HG03457 (cell line): ENCODE measurements at regions not wholly inside any gene's neighbourhood (a gene's known extent, or its start where the extent isn't known, plus 50 kb on each side); places are given as distances from the start of the nearest gene placed in this dataset.

ENCODE experiments used
- ATAC-seq: cut with Tn5 transposase; IDR thresholded peaks from one replicate; pipeline ENCODE4 v1.9.1; 2021; ENCODE audit warnings: moderate number of reproducible peaks; ENCODE audit not compliant: unreplicated experiment

- ATAC-seq, result no peak
These were observed 143.9 kb downstream of the C9orf50 start for GRCh38 chr9:129476821-129477611.

- ATAC-seq, result no peak
These were observed 146.0 kb downstream of the C9orf50 start for GRCh38 chr9:129474740-129475404.

- ATAC-seq, result no peak
These were observed 147.2 kb downstream of the C9orf50 start for GRCh38 chr9:129473523-129474244.

- no peak for ATAC-seq
These were observed 148.2 kb downstream of the C9orf50 start for GRCh38 chr9:129472651-129473102.

- no peak for ATAC-seq
These were observed 149.5 kb downstream of the C9orf50 start for GRCh38 chr9:129471201-129472019.

GRCh38 chr9:129469988-129470316, 150.9 kb downstream of the C9orf50 start:
- ATAC-seq, result no peak

GRCh38 chr9:129469188-129469987, 151.5 kb downstream of the C9orf50 start:
- no peak for ATAC-seq

GRCh38 chr9:129467739-129468666, 152.9 kb downstream of the C9orf50 start:
- ATAC-seq, result no peak

GRCh38 chr9:129467004-129467588, 153.8 kb downstream of the C9orf50 start:
- ATAC-seq, result no peak

GRCh38 chr9:129465834-129466535, 154.9 kb downstream of the C9orf50 start:
- no peak for ATAC-seq

GRCh38 chr9:129464972-129465833, 155.7 kb downstream of the C9orf50 start:
- no peak for ATAC-seq

- ATAC-seq, result no peak
These were observed 156.9 kb downstream of the C9orf50 start for GRCh38 chr9:129463994-129464393.

GRCh38 chr9:129463477-129463876, 157.4 kb downstream of the C9orf50 start:
- ATAC-seq, result no peak

- no peak for ATAC-seq
These were observed 158.5 kb downstream of the C9orf50 start for GRCh38 chr9:129462360-129462759.

- ATAC-seq, result no peak
These were observed 160.3 kb downstream of the C9orf50 start for GRCh38 chr9:129460323-129461261.
